T-helper 2 cell treated with Interferon-gamma antibody and Interleukin-4, amounts not matched to agents 5 μg/mL and 100 μg/mL, for 36 hours (primary cell): ENCODE measurements at regions not wholly inside any gene's neighbourhood (a gene's known extent, or its start where the extent isn't known, plus 50 kb on each side); places are given as distances from the start of the nearest gene placed in this dataset.

Experiments used
- DNase-seq: peaks from one replicate; pipeline ENCODE4 v3.0.0; 2021; ENCODE audit warnings: low spot score
- H3K27ac Mint-ChIP-seq: one replicate; pipeline ENCODE4 v1.8.0; 2021; ENCODE audit warnings: mild to moderate bottlenecking, mixed read lengths
- H3K27me3 Mint-ChIP-seq: one replicate; pipeline ENCODE4 v1.8.0; 2021; ENCODE audit warnings: low read depth, mixed read lengths
- H3K36me3 Mint-ChIP-seq: one replicate; pipeline ENCODE4 v1.8.0; 2021; ENCODE audit warnings: low read depth, mixed read lengths
- H3K4me1 Mint-ChIP-seq: one replicate; pipeline ENCODE4 v1.8.0; 2021; ENCODE audit warnings: low read depth, mixed read lengths
- H3K4me3 Mint-ChIP-seq: one replicate; pipeline ENCODE4 v1.8.0; 2022; ENCODE audit warnings: mild to moderate bottlenecking, moderate library complexity, mixed read lengths
- H3K9me3 Mint-ChIP-seq: one replicate; pipeline ENCODE4 v1.8.0; 2021; ENCODE audit warnings: mixed read lengths

GRCh38 chr17:17422217-17422610 is 54.6 kb upstream of the MED9 start:
- DNase-seq = no peak
- Mint-ChIP-seq H3K36me3 (no peaks in the 10 kb centered on the region), H3K4me1 (no peaks in the 10 kb centered on the region), H3K27me3 (no peaks in the 10 kb centered on the region), H3K27ac (no peak overlapping the region), H3K4me3 (no peak overlapping the region), H3K9me3 (peaks cover 3% of the 10 kb centered on the region)

- H3K9me3 Mint-ChIP-seq = peaks cover 3% of the 10 kb centered on the region
- H3K4me3 Mint-ChIP-seq = no peak overlapping the region
- no peaks in the 10 kb centered on the region for H3K4me1 Mint-ChIP-seq
- no peak for DNase-seq
- no peaks in the 10 kb centered on the region for H3K36me3 Mint-ChIP-seq
- no peaks in the 10 kb centered on the region for H3K27me3 Mint-ChIP-seq
- H3K27ac Mint-ChIP-seq = no peak overlapping the region
Observed at GRCh38 chr17:17422641-17423040, 54.2 kb upstream of the MED9 start.

DNA sequence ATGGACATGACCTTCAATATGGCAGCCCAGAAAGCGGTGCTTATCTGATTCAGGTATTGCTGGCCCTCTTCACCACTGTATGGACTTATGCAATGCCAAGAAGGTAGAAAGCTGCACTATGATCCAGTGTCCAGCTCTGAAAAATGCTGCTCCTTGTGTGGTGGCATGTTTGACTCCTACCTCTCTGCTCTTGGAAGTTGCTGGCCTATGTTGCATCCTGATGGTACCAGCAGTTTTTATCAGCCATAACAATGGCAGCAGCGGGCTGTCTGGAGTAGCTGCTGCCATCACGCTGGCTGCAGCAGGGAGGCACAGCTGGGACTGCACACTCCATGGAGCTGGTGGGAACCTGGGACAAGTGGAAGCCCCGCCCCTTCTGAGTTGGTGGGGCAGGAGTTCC is 53.1 kb upstream of the MED9 start:
- H3K4me3 Mint-ChIP-seq = no peak overlapping the region
- peaks cover 5% of the 10 kb centered on the region for H3K27me3 Mint-ChIP-seq
- no peak for DNase-seq
- H3K4me1 Mint-ChIP-seq = no peaks in the 10 kb centered on the region
- H3K27ac Mint-ChIP-seq = no peak overlapping the region
- H3K36me3 Mint-ChIP-seq = no peaks in the 10 kb centered on the region
- H3K9me3 Mint-ChIP-seq = peaks cover 3% of the 10 kb centered on the region

DNA sequence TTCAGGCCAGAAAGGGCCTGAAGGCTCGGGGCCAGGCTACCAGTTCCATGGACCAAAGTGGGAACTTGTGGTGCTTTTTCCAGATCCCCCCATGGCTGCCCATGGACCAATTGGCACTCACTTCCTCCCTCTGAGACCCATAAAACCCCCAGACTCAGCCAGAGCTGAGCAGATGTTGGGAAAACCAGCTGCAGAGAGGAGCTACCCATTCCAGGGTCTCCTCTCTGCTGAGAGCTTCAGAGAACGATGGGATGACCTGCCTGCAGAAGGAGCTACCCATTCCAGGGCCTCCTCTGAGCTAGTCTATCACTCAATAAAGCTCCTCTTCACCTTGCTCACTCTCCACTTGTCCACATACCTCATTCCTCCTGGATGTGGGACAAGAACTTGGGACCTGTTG is 52.2 kb upstream of the MED9 start:
- no peaks in the 10 kb centered on the region for H3K4me1 Mint-ChIP-seq
- no peaks in the 10 kb centered on the region for H3K36me3 Mint-ChIP-seq
- peaks cover 11% of the 10 kb centered on the region for H3K27me3 Mint-ChIP-seq
- H3K9me3 Mint-ChIP-seq = peaks cover 3% of the 10 kb centered on the region
- H3K27ac Mint-ChIP-seq = no peak overlapping the region
- DNase-seq = no peak
- no peak overlapping the region for H3K4me3 Mint-ChIP-seq

DNA sequence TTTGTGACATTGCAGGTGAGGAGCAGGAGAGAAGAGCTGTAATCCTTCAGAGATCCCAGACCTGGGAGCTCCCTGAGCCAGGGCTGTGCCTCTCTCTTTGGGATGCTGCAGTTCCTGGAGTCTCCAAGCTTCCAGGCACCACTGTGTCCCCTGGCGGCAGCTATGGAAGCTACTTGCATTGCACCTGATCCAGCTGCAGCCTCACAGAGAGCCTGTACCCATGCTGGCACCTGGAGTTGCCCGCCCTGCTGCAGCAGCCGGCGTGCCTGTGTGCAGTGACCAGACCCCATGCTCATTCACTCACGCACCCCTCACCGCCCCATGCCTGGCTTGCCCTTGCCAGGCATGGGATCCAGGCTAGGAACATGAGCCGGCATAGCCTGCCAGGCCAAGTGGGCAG is 51.8 kb upstream of the MED9 start:
- Mint-ChIP-seq H3K36me3 (no peaks in the 10 kb centered on the region), H3K4me1 (no peaks in the 10 kb centered on the region), H3K27ac (no peak overlapping the region), H3K4me3 (no peak overlapping the region), H3K9me3 (peaks cover 3% of the 10 kb centered on the region), H3K27me3 (peaks cover 15% of the 10 kb centered on the region)
- no peak for DNase-seq

DNA sequence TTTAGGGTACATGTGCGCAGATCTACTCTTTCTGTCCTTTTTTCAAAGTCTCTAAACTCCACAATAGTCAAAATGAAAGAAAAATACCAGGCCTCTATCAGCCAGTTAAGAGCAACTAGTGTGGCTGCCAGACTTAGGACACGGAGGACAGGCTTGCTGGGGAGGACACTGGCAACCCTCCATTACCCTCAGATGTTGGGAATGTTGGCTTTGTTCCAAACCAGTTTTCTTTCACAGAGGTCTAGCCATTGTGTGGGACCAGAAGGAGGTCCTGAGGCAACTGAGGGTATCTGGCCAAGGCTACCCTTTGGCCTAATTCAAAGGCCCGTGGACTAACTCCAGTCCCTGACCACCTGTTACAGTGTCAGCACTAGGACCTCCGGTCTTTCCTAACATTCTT is 51.2 kb upstream of the MED9 start:
- H3K27me3 Mint-ChIP-seq = peaks cover 18% of the 10 kb centered on the region
- no peaks in the 10 kb centered on the region for H3K4me1 Mint-ChIP-seq
- H3K9me3 Mint-ChIP-seq = peaks cover 3% of the 10 kb centered on the region
- no peak overlapping the region for H3K4me3 Mint-ChIP-seq
- no peak for DNase-seq
- H3K36me3 Mint-ChIP-seq = no peaks in the 10 kb centered on the region
- H3K27ac Mint-ChIP-seq = no peak overlapping the region

- H3K4me1 Mint-ChIP-seq = no peaks in the 10 kb centered on the region
- peaks cover 18% of the 10 kb centered on the region for H3K27me3 Mint-ChIP-seq
- H3K27ac Mint-ChIP-seq = no peak overlapping the region
- no peaks in the 10 kb centered on the region for H3K36me3 Mint-ChIP-seq
- peaks cover 3% of the 10 kb centered on the region for H3K9me3 Mint-ChIP-seq
- no peak overlapping the region for H3K4me3 Mint-ChIP-seq
- no peak for DNase-seq
Observed at GRCh38 chr17:17426184-17426583, 50.6 kb upstream of the MED9 start.
